D341Med (cell line): ENCODE measurements at regions not wholly inside any gene's neighbourhood (a gene's known extent, or its start where the extent isn't known, plus 50 kb on each side); places are given as distances from the start of the nearest gene placed in this dataset.

Source experiments
- DNase-seq: peaks from one replicate; pipeline ENCODE4 v3.0.0; 2012; ENCODE audit warnings: low spot score

DNA sequence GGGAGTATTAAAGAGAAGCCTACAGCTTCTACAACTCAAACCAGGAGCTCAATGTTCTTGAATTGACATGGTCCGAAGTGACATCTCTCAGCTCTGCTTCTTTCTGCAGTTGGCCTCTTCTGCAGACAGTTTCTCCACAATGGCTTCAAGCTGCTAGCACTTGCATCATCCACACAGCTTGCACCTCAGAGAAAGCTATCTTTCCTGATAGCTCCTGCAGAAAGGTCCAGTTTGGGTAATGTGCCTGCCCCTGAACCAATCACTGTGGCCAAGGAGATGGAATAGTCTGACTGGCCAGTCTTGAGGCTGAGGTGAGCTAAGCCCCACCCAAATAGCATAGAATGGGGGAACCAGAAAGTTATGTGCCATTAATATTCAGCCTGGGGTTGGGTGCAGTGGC is 95.8 kb upstream of the ABCA1 start:
- DNase-seq, result no peak

DNA sequence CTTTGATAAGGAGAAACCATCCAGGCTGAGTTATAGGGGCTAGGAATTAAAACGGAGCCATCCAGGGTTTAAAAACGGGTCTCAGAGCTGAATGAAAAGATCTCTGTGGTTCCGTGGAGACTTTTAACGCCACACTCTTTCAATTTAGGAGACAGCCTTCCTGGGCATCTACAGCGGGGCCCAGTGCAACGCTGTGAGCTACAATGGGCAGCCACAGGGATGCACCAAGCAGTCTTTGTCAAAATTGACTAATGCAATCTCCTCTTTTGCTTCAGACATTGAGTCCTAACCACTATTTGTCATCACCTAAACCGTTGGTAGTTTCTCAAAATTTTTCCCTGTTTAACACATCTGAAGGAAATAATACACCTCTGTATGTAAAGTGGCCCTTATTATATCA is 96.6 kb upstream of the ABCA1 start:
- no peak for DNase-seq

DNA sequence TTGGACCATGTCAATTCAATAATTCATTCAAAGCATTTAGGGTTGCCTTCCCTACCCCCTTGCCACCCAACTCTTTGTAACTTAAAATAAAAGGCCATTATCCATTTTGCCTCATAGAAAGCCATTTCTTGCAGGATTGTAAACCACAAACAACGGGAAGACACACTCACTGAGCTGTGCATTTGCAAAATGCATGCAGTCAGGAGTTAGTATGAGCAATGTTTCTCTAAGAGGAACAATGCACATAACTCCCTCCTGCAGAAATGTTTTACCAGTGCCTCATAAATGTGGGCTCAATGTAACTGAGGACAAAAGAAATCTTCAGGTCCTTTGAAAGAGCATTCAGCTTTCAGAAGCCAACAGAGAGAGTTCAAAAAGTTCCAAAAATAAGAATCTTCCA is 98.5 kb upstream of the ABCA1 start:
- DNase-seq, result no peak

DNA sequence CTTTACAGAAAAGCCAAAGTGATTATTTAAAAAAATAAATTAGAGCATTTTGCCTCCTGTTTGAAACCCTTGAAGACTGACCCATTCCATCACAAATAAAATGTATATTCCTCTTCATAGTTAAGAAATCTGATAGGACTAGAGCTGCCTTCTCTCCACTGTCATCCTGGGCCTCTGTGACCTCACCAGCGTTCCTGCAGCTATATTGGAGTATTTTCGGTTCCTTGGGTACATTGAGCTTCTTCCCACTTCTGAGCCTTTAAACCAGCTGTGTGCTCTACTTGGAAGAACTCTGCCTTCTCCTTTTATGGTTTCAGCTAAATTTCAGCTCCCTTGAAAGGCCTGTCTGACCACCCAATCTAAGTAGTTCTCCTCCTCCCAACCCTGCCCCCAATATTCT is 99.1 kb upstream of the ABCA1 start:
- DNase-seq, result no peak

DNA sequence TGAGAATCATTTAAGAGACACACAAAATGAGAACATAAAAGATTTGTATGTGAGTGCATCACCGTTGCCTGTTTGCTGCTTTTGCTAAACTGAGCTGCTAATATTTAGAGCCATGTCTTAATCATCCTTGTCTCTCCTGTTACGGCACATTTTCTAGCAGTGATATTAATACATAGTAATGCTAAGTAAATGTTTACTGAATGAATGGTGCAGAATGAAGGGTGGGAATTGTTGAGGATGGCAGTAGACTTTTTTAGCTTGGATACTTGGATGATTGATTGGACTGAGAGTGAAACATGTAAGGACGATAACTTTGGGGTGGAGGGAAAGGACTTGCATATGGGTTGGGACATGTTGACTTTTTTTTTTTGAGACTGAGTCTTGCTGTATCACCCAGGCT is 102.3 kb upstream of the ABCA1 start:
- no peak for DNase-seq

- no peak for DNase-seq
These were observed 109.2 kb upstream of the ABCA1 start for GRCh38 chr9:105037139-105037538.

- DNase-seq, result no peak
These were observed 110.1 kb upstream of the ABCA1 start for GRCh38 chr9:105038051-105038450.

DNA sequence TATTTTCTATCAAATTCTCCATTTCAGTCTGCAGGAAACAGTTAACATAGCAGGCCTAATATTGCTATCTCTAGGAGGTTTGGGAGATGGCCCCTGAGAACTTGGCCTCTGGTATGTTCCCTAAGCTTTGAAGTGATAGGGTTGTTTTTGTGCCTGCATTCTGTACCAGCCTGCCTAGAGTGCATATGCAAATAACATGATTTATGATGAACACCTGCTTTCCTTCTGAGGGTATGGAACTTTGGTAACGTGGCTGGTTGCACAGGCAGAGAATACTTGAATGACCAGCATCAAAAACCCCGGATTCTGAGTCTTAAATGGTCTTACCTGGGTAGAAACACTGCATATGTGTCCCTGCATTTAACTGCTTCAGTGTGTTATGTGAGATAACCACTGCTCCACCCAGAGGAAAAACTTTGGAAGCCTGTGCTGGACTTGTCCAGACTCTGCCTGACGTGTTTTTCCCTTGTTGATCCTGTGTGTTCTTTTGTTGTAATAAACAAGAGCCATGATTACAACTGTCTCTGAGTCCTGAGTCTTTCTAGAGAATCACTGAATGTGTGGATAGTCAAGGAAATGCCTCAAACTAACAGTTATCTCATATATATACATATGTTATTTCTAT is 111.3 kb upstream of the ABCA1 start:
- no peak for DNase-seq

DNA sequence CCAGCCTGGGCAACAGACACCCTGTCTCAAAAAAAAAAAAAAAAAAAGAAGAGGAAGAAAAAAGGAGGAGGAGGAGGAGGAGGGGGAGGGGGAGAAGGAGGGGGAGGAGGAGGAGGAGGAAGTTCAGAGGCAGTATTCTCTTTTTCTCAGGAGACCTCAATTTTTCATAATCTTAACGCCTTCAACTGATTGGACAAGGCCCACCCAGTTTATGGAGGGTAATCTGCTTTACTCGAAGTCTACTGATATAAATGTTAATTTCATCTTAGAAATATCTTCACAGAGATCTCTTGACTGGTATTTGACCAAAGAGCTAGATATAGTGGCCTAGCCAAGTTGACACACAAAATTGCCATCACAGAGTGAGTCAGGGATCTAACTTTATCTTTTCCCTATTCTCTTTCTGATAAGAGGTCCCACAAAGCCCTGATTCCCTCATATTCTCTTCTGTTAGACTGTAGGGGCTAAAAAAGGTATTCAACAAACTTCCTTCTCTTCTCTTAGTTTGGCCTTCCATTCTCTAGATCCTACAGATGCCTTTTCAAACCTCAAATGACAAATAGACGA is 115.5 kb upstream of the ABCA1 start:
- DNase-seq, result no peak

GRCh38 chr9:105044518-105044917 is 116.6 kb upstream of the ABCA1 start:
- DNase-seq, result no peak

- peak; percentile 49 for DNase-seq
These were observed 119.2 kb upstream of the ABCA1 start for GRCh38 chr9:105046907-105047741.

GRCh38 chr9:105047742-105048041 is 119.7 kb upstream of the ABCA1 start:
- DNase-seq, result no peak

DNA sequence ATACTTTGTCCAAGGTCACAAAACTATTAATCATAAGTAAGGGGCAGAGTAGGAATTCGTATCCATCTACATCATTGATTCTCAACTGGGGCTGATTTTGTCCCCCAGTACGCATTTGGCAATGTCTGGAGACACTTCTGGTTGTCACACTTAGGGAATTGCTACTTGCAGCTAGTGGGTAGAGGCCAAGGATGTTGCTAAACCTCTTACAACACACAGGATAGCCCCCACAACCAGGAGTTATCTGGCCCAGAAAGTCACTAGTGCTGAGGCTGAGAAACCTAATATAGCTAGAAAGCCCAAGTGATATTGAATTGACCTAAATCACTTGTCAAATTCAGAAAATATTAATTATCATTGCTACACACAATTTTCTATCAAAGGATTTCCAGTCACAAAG is 120.4 kb upstream of the ABCA1 start:
- no peak for DNase-seq

DNA sequence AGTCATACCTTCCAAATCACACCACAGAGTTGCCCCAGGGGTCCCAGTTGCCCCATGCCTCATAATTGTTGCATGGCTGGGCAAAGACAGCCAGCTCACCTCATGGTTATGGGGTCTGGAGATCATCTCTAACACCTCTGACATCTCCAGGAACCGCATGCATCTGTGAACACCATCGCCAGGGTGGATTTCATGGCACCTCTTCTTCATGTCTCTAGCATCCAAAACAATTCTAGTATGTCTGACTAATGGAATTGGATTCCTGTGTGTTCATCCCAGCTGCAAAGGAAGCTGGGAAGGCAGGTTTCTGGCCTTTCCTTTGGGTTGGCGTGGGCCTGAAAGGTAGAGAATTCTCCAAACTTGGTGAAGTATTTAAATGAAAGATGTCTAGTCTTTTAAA is 122.3 kb upstream of the ABCA1 start:
- no peak for DNase-seq

- no peak for DNase-seq
These were observed 123.9 kb upstream of the ABCA1 start for GRCh38 chr9:105051897-105052296.

- no peak for DNase-seq
These were observed 124.4 kb upstream of the ABCA1 start for GRCh38 chr9:105052346-105052745.

GRCh38 chr9:105053209-105053652 is 125.3 kb upstream of the ABCA1 start:
- DNase-seq, result no peak

- DNase-seq, result no peak
These were observed 126.5 kb upstream of the ABCA1 start for GRCh38 chr9:105054491-105054890.

- DNase-seq, result no peak
These were observed 128.0 kb upstream of the ABCA1 start for GRCh38 chr9:105055917-105056316.

- DNase-seq, result no peak
These were observed 129.6 kb upstream of the ABCA1 start for GRCh38 chr9:105057551-105057950.

DNA sequence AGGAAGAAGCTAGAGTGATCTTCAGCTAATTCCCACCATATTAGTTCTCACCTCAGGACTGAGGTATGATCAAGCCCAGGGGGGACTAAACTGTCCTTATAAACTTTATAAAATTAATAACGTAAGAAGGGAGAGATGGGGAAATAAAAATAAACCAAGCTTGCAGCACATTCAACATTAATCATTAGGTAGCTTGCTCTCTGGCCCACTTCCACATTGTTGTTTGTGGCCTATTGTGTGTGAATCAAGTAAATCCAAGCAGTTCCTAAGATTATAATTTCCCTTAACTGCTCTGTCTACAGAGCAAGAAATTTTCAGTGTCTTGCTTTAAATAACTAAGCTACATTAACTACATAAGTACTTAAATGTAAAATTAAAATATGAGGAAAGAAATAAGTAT is 131.3 kb upstream of the ABCA1 start:
- no peak for DNase-seq

DNA sequence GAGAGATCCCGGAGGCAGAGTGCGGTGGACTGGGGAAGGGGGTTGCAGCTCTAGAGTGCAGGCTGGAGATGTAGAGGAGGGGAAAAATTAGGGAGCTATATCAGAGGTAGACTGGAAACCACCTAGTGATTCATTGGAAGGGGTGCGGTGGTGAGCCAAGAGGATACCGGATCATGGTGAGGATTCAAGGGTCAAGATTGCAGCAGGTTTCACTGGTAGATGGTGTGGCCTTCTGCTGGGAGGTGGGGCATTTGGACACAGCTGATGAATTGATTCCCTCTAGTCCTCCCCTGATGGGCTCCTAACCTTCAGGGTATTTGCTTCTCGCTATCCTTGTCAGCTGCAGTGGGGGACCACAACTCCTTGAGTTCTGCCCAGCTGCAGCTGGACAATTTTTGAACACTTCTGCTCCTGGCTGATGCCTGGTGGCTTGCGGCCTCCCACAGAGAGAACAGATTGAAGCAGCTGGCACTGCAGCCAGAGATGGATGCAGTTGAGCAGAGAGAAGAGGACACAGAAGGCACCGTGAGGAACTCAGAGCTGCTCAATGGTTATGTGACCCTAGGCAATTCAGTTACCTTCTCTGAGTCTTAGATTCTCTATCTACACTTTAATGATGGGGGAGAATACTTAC is 134.4 kb upstream of the ABCA1 start:
- no peak for DNase-seq
